HG02981 (cell line): ENCODE measurements at regions not wholly inside any gene's neighbourhood (a gene's known extent, or its start where the extent isn't known, plus 50 kb on each side); places are given as distances from the start of the nearest gene placed in this dataset.

Source experiments
- ATAC-seq: cut with Tn5 transposase; IDR thresholded peaks from one replicate; pipeline ENCODE4 v1.9.1; 2021; ENCODE audit warnings: mild to moderate bottlenecking, moderate library complexity; ENCODE audit not compliant: unreplicated experiment

DNA sequence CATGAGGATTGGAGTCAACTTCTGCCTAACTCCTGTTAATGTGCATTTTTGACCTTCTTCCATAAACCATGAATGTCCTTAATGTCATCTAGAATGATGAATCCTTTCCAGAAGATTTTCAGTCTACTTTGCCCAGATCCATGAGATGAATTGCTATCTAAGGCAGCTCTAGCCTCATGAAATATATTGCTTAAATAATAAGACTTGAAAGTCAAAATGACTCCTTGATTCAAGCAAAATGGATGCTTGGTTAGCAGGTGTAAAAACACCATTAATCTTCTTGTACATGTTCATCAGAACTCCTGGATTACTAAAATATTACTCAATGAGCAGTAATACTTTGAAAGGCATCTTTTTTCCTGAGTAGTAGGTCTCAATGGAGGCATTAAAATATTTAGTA lies 238.5 kb upstream of the ZC3H12C start:
- no peak for ATAC-seq

DNA sequence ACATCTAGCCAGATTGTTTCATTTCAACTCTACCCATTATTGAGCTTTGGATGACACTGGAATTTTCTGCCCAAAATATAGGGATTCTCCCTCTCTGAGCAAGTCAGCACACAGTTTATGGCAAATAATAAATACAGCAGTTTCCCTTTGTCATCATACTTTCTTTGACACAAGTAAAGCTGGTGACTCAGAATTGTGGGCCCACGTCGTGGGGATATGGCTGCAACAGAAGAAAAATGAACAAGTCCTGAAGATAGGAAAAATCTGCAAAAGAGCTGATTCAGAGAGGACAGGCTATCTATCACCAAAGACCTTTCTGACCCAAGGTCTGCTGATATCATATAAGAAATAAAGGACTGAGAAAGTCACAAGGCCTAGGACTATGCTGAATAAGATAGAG lies 236.3 kb upstream of the ZC3H12C start:
- no peak for ATAC-seq

DNA sequence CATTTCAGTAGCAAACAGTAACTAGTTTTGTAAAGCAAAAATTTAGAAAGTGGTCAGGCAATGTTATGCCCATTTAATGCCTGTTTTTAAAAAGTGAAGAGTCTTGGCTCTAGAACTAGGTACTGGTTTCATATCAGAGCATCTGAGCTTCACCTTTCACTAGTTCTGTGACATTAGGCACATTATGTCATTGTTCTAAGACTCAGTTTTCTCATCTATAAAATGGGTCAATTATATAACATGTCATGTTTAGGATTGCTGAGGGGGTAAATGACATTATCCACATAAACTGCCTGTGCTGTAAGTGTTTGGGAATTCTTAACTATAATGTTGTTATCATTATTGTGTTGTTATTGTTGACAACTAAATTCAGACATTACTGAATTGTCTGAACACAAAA lies 235.6 kb upstream of the ZC3H12C start:
- ATAC-seq = no peak

DNA sequence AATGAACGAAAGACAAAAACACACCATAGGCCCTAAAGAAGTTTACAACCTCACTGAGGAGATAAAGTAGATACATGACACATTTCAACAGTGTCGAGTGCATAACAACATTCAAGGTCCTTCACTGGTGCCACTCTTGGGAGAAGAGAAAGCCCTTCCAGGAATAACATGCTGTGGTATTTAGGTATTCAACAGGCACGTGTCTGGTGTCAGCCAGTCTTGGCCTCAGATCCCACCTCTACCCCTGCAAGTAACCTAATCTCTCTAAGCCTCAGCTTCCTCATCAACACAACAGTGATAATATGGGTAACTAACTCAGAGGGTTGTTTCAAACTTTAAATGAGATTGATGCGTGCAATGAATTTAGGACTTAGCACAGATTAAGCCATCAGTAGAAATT lies 235.0 kb upstream of the ZC3H12C start:
- no peak for ATAC-seq

DNA sequence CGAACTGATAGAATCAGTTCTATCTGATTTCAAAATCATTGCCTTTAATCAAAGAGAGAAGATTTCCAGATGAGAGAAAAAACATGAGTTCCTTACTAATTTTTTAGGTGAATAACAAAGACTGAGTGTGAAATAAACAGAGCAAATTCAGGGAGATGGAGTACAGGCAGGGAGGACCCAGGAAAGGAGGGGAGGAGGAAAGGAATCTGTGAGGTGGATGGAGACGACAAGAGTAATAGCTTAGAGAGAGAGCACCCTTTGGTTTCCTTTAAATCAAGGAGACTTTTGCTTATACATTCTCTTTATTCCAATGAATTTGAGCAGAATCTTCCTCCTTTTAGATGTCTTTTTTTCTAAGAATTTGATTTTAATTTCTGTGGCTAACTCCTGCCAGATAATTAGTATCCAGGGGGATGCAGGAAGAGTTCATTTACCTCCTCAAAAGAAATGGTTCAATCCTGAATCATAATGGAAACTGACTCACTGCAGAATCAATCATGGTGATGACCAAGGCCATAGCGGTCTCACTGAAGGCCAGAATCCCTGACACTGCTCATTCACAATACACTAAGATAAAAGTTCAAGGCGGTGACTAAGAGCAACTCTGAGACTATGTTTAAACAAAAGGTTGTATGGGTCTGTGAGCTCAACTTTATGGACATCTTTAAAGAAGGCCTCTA lies 234.0 kb upstream of the ZC3H12C start:
- ATAC-seq = no peak

DNA sequence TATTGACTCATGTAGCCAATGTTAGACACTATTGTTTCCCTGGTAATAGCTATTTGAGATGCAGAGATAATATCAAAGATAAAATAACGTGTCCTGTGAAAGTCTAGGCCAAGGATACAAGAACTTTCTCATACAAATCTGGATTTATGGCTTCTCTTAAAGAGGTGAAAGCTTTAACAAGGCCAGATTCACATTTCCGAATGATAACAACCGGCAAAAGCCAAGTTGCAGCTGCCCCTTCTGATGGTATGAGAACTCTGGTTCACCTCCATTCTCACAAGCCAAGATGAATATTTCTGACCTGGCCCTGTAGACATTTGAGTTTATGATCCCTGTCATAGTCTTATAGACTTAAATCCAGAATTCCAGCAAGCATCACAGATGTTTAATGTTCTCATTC lies 230.4 kb upstream of the ZC3H12C start:
- ATAC-seq = no peak

DNA sequence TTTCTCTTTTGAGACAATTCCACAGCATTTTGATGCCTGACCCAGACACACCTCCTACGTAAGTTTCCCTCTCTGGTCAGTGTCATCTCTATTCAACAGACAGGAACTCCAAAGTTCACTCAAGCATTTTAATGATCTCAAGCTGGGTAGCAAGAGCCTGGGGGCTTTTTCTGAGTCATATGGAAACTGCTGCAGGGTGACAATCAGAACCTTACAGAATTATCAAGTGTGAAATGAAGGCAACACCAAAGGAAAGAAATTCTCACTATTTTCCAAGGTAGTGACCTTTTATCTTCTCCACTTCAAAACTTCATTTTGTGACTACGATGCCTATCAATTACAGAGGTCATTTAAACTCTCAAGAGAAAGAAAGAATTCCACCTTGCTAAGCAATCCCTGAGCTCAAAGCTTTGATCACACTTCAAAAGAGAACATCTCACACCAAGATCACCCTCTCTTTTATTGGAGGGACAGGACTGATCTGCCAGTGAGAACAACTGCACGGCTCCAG lies 229.0 kb upstream of the ZC3H12C start:
- peak; percentile 95 for ATAC-seq

DNA sequence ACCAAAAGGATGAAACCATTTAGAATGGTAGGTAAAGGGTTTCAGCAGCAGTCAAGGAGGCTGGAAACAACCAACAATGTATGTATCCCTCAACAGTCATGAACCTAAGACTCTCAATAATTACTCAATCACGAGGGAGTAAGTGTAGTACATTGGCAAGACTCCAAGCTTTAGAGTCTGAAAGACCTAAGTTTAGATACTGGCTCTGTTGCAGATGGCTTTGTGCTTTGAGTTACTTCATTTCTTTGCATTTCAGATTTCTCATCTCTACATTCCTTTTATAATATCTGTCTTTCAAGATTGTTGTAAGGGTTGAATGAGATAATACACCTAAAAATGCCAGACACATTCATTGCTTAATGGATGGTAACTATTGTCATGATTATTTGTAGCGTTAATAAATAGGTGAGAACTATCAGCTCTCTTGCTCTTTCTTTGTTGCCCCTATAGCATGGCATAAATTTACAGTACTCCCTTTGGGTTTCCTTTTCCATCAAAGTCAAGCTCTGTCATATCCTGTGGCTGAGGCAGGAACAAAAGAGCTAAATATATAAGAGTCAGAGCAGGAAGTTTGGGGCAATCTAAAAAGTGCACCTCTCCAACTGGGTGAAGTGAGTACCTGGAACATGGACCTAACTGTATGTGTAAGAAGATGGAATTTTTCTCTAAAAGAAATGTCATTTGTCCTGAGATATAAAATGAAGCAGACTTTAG lies 228.2 kb upstream of the ZC3H12C start:
- ATAC-seq = no peak

DNA sequence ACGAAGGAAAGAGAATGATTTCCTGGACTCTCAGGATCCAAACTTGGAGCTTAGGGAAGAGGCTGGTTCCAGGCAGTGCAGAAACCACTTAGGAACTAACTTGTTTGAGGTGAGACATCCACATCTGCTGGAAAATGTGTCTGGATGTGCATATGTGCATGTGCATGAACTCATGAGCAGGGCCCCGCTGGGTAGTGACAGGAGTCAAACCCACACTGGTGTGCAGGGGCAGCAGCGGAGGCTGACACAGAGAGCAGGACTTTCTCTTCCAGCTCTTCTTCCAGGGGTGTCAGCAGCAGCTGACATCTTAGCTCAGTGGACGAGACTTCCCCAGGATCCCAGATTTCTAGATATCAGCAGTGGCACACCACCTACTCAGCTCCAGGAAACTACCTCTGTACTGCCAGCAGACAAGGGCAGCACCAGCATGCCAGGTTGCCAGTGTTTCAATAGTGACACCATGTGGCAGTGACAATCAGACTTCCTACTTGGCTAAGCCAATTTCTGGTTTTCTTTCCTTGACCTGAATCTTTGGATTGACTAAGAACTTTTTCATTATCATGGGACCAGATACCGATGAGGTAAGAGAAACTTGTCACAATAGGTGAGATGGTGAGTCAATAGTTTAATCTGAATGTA lies 227.5 kb upstream of the ZC3H12C start:
- no peak for ATAC-seq

DNA sequence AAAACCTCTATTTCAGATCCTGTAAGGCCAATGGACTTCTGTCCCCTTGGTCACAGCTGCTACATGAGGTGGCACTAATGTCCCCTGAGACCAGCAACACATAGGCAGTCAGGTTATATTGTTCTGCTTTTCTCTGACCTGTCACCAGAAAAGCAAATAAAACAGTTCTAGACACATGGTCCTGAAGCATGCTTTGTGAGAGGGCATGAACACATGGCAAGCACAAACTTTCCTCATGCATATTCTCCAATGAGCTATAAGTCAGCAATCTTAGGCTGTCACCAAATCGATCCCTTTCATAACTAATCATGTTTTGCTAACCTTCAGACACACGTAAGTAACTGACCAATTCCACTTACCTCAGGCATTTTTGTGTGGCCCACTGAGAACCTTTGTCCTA lies 225.4 kb upstream of the ZC3H12C start:
- ATAC-seq = no peak

DNA sequence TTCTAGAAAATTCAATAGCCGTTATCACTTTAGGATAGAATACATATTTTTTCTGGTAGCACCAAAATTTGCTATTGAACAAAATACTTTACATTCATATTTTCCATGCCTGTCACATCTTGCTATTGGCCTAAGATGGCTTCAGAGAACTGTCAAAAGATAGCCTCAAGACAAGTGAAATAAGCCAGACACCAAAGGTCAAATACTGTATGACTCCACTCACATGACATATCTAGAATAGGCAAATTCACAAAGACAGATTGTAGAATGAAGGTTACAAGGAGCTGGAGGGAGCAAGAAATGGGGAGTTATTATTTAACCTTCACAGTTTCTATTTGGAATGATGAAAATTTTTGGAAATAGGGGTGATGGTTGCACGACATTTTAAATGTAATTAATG lies 223.7 kb upstream of the ZC3H12C start:
- no peak for ATAC-seq

DNA sequence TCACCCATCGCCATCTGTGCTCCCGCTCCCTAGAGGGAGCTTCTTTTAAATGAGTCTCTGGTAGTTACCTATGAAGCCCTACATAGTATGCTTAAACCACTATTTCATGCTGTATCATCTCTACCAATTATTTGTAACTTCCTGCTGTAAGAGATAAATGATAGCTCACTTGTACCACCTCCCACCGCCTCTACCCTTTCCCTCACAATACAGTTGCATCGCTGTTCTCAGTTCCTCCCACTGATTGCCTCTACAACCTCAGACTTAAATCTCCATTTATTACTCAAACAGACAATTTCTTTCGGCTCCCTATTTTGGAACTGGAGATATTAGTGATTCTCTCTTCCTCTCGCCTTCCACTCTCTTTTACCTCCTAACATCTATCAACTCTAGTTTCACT lies 222.9 kb upstream of the ZC3H12C start:
- ATAC-seq = no peak

DNA sequence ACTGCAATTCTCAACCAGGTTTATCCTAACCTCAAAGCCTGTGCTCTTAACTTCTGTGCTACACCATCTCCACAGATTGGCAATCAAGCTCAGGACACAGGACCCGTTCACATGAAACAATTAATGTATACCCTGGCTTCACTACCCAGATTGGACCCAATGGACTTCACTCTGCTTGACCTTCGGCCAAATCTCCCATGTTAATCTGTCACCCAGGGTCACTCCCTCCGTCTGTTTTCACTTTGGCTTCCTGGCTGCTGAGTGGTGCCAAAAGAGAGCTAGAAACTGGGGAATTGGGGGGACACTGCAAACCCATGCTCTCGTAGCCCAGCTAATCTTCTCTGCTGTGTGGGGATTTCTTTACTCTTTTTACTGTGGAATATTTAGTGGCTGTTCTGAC lies 216.1 kb upstream of the ZC3H12C start:
- no peak for ATAC-seq

DNA sequence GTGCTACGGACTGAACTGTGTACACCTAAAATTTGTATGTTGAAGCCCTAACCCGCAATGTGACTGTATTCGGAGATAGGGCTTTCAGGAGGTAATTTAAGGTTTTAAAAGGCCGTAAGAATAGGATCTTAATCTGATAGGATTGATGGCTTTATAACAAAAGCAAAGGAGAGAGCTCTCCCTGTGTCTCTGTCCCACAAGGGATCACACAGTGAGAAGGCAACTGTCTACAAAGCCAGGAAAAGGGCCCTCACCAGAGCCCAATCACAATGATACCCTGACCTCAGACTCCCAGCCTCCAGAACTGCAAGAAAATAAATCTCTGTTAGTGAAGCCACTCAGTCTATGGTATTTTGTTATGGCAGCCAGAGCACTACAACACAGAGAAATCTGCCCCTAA lies 208.7 kb upstream of the ZC3H12C start:
- ATAC-seq = no peak

DNA sequence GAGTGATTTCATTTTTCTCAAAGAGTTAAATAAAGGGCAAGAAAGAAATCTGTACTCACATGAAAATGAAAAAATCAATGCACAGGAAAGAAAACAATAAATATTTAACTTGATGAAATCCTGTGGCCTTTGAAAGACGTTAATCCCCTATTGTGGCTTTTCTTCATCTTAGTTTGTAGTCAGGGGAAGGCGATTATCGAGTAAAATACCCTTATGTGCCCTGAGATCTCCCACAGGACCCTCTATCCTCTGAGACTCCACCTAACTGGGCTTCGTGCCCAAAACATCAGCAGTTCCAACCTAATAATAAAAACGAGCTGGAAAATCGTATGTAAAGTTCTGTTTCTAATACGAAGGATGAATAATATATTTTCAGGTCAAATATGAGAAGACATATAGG lies 208.2 kb upstream of the ZC3H12C start:
- ATAC-seq = no peak

DNA sequence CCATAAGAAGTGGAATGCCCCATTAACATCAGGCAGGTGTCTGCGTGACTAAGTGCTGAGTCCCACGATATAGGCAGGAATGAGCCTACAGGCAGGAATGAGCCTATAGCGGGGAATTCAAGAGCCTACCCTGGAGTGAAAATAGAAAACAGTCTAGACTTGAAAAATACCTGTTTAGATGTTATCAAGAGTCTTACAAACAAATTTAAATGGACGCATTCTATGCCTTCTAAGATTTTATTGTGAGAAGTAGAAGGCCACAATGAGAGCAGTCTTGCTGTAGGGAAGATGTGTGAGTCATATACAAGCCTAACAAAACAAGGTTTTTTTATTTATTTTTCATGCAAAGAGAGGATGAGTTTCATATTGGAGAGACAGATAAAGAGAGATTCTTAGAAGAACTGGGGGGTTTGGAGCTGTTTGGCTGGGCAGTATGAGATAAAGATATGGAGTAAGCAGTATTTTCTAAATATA lies 200.8 kb upstream of the ZC3H12C start:
- no peak for ATAC-seq

DNA sequence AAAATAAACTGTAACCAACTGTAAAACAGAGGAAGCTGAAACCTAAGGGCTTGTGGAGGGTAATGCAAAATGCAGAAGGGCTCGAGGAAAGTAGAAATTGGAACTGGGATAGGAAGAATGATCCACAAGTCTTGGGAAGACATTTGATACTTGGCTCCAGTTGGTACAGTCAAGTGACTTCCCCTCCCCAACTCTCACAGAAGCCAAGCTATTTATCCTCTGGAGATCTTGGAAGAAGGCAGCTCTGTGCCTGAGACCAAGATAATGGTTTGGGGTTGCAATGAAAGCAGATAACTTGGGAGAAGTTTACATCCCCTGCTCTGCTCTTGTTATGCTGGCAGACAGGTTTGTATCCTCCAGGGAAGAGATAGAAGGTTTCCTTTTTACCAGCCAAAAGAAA lies 198.9 kb upstream of the ZC3H12C start:
- ATAC-seq = no peak

DNA sequence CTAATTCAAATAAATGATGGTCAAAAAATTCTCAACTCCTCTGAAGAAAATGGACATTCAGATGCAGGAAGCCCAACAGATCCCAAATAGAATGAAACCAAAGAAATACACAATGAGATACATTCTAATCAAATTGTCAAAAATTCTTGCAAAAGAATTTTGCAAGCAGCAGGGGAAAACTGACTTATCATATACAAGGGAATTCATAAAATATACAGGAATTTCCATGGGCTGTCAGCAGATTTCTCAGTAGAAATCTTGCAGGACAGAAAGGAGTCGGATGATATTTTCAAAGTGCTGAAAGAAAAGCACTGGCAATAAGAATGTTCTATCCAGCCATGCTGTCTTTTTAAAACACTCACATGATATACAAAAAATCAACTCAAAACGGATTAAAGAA lies 194.6 kb upstream of the ZC3H12C start:
- ATAC-seq = no peak

DNA sequence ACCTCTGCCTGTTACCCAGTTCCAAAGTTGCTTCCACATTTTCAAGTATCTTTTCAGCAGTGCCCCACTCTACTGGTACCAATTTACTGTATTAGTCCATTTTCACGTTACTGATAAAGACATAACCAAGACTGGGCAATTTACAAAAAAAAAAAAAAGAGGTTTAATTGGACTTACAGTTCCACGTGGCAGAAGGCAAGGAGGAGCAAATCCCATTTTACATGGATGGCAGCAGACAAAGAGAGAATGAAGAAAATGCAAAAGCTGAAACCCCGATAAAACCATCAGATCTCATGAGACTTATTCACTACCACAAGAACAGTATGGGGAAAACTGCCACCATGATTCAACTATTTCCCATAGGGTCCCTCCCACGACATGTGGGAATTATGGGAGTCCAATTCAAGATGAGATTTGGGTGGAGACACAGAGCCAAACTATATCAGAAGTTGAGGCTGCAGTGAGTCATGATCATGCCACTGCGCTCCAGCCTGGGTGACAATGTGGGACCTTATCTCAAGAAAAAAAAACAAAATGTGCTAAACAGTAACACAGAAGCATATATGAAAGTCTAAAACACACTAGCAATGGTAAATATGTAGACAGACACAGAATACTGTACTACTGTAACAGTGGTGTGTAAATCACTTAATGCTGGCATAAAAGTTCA lies 190.3 kb upstream of the ZC3H12C start:
- ATAC-seq = no peak

DNA sequence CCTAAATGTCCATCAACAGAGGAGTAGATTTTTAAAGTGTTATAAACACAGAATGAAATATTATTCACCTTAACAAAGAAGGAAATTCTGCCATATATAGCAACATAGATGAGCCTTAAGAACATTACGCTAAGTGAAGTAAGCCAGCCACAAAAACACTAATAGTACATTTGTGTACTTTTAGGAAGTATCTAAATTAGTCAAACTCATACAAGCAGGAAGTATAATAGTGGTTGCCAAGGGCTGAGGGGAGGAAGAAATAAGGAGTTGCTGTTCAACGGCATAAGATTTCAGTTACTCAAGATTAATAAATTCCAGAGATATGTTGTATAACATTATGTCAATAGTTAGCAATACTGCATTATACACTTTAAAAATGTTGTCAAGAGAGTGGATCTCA lies 181.7 kb upstream of the ZC3H12C start:
- no peak for ATAC-seq

DNA sequence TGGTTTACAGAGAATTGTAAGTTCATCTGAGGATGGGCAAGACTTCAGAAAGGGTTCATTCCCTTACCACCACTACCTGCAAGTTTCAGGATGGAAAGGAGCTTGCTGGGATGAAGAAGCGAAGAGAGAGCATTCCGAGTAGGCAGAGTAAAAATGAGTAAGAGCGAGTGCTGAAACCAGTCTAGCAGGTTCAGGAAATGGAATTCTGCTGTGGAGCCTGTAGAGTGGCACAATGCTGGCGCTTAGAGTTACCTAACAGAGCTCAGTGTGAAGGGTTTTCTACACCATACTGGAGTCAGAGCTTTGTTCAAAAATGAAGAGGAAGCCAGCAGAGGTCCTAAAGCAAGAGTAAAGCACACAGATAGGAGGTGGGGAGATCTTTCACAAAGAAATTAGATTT lies 179.2 kb upstream of the ZC3H12C start:
- ATAC-seq = no peak
